ENCODE measurements at regions not wholly inside any gene's neighbourhood (a gene's known extent, or its start where the extent isn't known, plus 50 kb on each side); places are given as distances from the start of the nearest gene placed in this dataset.

GRCh38 chr18:78624646-78625279, 354.9 kb upstream of the SALL3 start:
- no peak for TF ChIP-seq YY1 (IDR thresholded peaks at IDR 0.05; ENCODE audit: insufficient read depth, insufficient read length)
- TF ChIP-seq ZNF274 (IDR thresholded peaks at IDR 0.05; ENCODE audit: low read depth, low read length) = no peak
